GM12875 (cell line): ENCODE measurements at regions not wholly inside any gene's neighbourhood (a gene's known extent, or its start where the extent isn't known, plus 50 kb on each side); places are given as distances from the start of the nearest gene placed in this dataset.

Source experiments
- H3K4me3 ChIP-seq: one replicate; pipeline ENCODE4 v1.5.1; 2011; ENCODE audit warnings: low read depth, low read length, control low read depth
- TF ChIP-seq, protein P1 (sequence below): IDR thresholded peaks from 2 replicates; pipeline ENCODE4 v1.5.1; 2011; ENCODE audit warnings: low read depth, mild to moderate bottlenecking, control low read depth, inconsistent platforms, low read length, moderate library complexity, borderline replicate concordance; ENCODE audit not compliant: insufficient read depth

GRCh38 chr2:74076074-74076470 lies 71.6 kb downstream of the BOLA3 start:
- H3K4me3 ChIP-seq: no peak overlapping the region
- TF ChIP-seq, protein P1, sequence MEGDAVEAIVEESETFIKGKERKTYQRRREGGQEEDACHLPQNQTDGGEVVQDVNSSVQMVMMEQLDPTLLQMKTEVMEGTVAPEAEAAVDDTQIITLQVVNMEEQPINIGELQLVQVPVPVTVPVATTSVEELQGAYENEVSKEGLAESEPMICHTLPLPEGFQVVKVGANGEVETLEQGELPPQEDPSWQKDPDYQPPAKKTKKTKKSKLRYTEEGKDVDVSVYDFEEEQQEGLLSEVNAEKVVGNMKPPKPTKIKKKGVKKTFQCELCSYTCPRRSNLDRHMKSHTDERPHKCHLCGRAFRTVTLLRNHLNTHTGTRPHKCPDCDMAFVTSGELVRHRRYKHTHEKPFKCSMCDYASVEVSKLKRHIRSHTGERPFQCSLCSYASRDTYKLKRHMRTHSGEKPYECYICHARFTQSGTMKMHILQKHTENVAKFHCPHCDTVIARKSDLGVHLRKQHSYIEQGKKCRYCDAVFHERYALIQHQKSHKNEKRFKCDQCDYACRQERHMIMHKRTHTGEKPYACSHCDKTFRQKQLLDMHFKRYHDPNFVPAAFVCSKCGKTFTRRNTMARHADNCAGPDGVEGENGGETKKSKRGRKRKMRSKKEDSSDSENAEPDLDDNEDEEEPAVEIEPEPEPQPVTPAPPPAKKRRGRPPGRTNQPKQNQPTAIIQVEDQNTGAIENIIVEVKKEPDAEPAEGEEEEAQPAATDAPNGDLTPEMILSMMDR: no peak

DNA sequence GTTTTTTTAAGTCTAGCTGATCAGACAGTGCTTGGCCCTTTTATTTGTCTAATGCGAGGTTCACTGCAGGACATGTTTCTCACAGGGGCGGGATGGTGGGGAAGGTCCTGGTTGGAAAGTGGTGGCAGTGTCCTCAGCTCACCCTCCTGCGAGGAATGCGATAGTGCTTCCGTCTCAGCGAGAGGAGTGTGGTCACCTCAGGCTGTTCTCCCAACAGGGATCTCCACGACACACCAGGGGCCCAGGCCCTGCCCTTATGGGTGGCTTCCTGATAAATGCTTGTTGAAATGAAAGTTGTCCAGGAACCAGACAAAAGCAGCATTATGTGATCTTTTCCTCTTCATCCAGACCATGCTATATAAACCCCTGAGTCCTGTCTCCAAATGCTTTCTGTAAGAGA lies 70.1 kb downstream of the BOLA3 start:
- TF ChIP-seq, protein P1: no peak
- H3K4me3 ChIP-seq: no peak overlapping the region

GRCh38 chr2:74078466-74078865 lies 69.2 kb downstream of the BOLA3 start:
- TF ChIP-seq, protein P1: no peak
- H3K4me3 ChIP-seq: no peak overlapping the region

DNA sequence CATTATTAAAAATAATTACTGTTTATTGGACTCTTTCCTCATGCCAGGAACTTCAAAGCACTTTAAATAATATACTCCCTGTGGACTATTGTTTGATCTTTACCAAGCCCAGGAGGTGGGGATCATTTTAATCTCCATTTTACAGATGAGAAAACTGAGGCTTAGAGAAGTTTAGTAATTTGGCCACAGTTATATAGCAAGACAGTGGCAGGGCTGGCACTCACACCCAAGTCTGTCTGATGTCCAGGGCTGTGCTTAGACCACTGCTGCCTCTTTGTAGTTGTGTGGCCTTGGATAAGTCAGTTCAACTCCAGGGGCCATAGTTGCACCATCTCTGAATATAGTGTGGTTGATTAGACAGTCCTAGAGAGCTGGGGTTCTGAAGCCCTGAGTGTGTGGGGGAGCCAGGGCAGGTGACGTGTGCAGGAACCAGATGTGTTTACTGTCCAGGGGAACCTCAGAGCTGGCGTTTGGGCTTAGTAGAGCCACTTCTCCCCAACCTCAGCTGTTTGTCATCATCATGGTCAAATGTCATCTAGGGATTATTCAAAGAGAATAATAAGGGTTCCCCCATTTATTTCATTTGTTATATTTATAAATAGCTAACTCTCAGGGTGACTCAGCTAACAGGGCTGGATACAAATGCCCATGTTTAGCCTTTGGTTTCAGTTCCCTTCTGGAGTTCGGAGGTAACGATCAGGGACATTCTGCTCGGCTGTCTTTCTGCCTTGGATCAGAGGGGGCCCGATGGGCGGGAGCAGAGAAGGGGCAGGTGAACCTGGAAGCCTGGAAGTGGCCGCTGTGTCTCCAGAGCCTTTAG lies 68.0 kb downstream of the BOLA3 start:
- TF ChIP-seq, protein P1: no peak
- H3K4me3 ChIP-seq: no peak overlapping the region

DNA sequence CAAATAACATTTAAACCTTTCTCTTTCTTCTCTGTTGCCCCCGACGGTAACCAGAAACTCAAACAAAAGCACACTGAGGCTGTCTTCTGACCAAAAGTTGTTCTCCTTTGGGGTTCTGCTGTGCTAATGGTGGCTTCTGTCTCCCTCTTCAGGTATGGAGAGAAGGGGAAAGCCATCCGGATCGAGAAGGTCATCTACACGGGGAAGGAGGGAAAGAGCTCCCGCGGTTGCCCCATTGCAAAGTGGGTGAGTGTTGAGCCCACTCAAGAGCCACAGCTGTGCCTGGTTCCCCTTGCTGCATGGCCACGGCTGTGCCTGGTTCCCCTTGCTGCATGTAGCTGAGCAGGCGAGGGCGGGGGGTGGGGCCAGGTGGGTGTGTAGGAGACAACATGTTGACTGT lies 67.4 kb downstream of the BOLA3 start:
- no peak overlapping the region for H3K4me3 ChIP-seq
- TF ChIP-seq, protein P1: 0 out of 2 replicates have a peak, but pooled peaks have one; percentile 14

GRCh38 chr2:74081030-74081762 lies 66.5 kb downstream of the BOLA3 start:
- TF ChIP-seq, protein P1: no peak

GRCh38 chr2:74081763-74082110 lies 66.0 kb downstream of the BOLA3 start:
- H3K4me3 ChIP-seq: no peak overlapping the region
- TF ChIP-seq, protein P1: no peak

More at GRCh38 chr2:74081030-74081762, 66.5 kb downstream of the BOLA3 start:
- H3K4me3 ChIP-seq: no peak overlapping the region
